ENCODE measurements at regions not wholly inside any gene's neighbourhood (a gene's known extent, or its start where the extent isn't known, plus 50 kb on each side); places are given as distances from the start of the nearest gene placed in this dataset.

DNA sequence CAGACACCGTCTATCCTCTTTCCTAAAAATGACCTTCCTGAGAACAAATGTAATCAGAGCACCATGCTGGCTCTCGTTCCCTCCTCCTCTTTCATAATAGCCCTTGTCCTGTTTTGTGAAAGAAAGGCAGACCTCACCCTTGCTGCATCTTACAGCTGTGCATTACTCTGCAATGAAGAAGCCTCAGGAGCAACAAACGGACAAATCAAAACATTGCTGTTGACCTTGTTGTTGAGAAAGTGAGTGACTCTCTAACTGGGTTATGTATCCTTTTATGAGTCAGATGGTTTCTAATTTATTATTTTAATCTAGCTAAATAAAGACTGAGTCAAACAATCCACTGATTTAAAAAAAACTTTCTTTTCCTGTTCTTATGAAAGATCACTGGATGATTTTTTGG is 180.9 kb downstream of the RPS29 start:
- DNase-seq (ENCODE audit: low spot score) (no peak), ATAC-seq (no peak)
- Mint-ChIP-seq H3K27me3 (peaks cover 6 to 27% of the 10 kb centered on the region in 2 donors), H3K4me3 (no peak overlapping the region), H3K27ac (no peak overlapping the region), H3K4me1 (ENCODE audit: low read depth in 2 of 2) (no peaks in the 10 kb centered on the region), H3K9me3 (no peaks in the 10 kb centered on the region), H3K36me3 (no peaks in the 10 kb centered on the region)

DNA sequence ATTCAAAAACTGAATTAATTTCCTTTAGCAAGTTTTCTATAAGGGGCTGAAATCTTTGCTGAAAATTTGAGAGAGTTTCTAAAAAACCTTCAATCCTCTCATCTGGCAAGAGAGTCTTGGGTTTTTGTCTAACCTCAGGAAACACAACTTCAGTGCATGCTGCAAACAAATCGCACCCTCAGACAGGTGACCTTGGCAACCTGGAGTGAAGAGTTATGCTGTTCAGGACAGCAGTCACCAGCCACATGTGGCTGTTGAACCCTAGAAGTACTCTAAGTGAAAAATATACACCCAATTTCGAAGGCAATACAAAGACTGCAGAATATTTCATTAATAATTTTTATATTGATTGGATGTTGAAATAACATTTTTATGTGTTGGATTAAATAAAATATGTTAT is 184.8 kb downstream of the RPS29 start:
- no peak for DNase-seq (ENCODE audit: low spot score)
- ATAC-seq: no peak
- Mint-ChIP-seq H3K4me3 (no peak overlapping the region), H3K27ac (no peak overlapping the region), H3K9me3 (no peaks in the 10 kb centered on the region), H3K27me3 (peaks cover 5 to 25% of the 10 kb centered on the region in 2 donors), H3K4me1 (ENCODE audit: low read depth in 2 of 2) (no peaks in the 10 kb centered on the region), H3K36me3 (no peaks in the 10 kb centered on the region)

GRCh38 chr14:49396801-49397200 is 189.4 kb downstream of the RPS29 start:
- peaks cover 5% of the 10 kb centered on the region for H3K9me3 Mint-ChIP-seq
- no peak overlapping the region for H3K4me3 Mint-ChIP-seq
- H3K36me3 Mint-ChIP-seq: no peaks in the 10 kb centered on the region
- peaks cover 16 to 33% of the 10 kb centered on the region in 2 donors for H3K27me3 Mint-ChIP-seq
- ATAC-seq (no peak), DNase-seq (ENCODE audit: low spot score) (no peak)
- H3K4me1 Mint-ChIP-seq (ENCODE audit: low read depth in 2 of 2): no peaks in the 10 kb centered on the region
- H3K27ac Mint-ChIP-seq: no peak overlapping the region

DNA sequence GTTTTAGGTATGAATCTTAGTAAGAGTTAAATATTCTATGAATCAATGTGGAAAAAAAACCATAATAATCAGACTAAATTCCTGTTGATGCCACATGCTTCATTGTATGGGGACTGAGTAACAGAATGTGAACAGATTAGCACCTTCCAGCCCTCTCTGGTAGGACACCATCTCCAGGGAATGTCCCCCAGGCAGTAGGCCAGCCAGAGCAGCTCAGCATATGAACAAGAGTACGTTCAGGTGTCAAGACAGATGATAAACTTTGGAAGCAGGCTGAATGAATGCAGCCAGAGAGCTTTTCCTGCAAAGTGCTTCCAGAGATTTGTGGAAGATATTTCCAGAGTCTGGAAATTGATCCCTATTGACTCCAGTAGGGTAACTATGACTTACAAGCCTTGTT is 204.4 kb downstream of the RPS29 start:
- Mint-ChIP-seq H3K4me3 (no peak overlapping the region), H3K27me3 (peaks cover 18 to 19% of the 10 kb centered on the region in 2 donors), H3K4me1 (ENCODE audit: low read depth in 2 of 2) (no peaks in the 10 kb centered on the region), H3K9me3 (peaks cover 12% of the 10 kb centered on the region), H3K36me3 (peaks cover 8% of the 10 kb centered on the region), H3K27ac (no peak overlapping the region)
- DNase-seq (ENCODE audit: low spot score) (no peak), ATAC-seq (no peak)

- H3K9me3 Mint-ChIP-seq: no peaks in the 10 kb centered on the region
- H3K4me3 Mint-ChIP-seq: no peak overlapping the region
- H3K27me3 Mint-ChIP-seq: no peaks in the 10 kb centered on the region
- H3K36me3 Mint-ChIP-seq: no peaks in the 10 kb centered on the region
- no peak for ATAC-seq
- H3K27ac Mint-ChIP-seq: no peak overlapping the region
- DNase-seq (ENCODE audit: low spot score): no peak
- no peaks in the 10 kb centered on the region for H3K4me1 Mint-ChIP-seq (ENCODE audit: low read depth in 2 of 2)
Measured at GRCh38 chr14:49367696-49368095, 218.5 kb downstream of the RPS29 start.

DNA sequence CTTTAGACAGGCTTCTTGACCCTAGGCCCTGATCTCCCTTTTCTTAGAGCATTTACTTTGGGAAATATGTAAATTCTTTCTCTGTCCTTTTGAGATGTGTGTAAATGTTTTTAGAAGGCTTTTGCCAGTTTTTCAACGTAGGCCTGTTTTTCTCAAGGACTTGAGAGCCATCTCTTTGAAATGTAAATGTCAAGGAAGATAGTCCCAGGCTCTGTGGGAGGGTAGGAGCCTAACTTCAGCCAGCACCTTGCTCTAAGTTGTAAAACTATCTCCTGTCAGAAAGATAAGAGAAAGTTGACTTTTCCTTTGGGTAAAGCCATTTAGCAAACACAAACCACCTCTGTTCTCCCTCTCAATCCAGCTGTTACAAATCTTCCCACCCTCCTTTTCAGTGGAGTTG is 219.8 kb downstream of the RPS29 start:
- H3K4me1 Mint-ChIP-seq (ENCODE audit: low read depth in 2 of 2): no peaks in the 10 kb centered on the region
- ATAC-seq (no peak), DNase-seq (ENCODE audit: low spot score) (no peak)
- no peak overlapping the region for H3K27ac Mint-ChIP-seq
- no peak overlapping the region for H3K4me3 Mint-ChIP-seq
- no peaks in the 10 kb centered on the region for H3K9me3 Mint-ChIP-seq
- no peaks in the 10 kb centered on the region for H3K36me3 Mint-ChIP-seq
- H3K27me3 Mint-ChIP-seq: no peaks in the 10 kb centered on the region

DNA sequence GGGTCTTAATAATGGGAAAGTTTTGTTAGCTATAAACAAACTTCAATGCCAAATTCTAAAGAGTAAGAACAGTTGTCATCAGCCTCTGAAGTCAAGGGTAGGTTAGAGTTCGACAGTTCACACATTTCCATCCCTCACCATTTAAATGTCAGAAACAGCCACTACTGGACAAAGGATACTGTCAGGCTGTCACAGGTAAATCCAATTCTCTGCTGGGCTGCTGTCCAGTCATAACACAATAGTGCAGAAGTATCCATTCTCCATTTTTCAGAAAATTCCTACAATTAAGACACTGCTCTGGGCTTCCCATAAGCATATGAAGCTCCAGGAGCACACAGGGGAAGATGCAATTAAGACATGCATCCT is 221.4 kb downstream of the RPS29 start:
- DNase-seq (ENCODE audit: low spot score): no peak
- H3K4me1 Mint-ChIP-seq (ENCODE audit: low read depth in 2 of 2): no peaks in the 10 kb centered on the region
- H3K27ac Mint-ChIP-seq: no peak overlapping the region
- H3K9me3 Mint-ChIP-seq: peaks cover 7% of the 10 kb centered on the region
- no peak overlapping the region for H3K4me3 Mint-ChIP-seq
- H3K27me3 Mint-ChIP-seq: peaks cover 0 to 1% of the 10 kb centered on the region in 2 donors
- no peak for ATAC-seq
- peaks cover 12% of the 10 kb centered on the region for H3K36me3 Mint-ChIP-seq

DNA sequence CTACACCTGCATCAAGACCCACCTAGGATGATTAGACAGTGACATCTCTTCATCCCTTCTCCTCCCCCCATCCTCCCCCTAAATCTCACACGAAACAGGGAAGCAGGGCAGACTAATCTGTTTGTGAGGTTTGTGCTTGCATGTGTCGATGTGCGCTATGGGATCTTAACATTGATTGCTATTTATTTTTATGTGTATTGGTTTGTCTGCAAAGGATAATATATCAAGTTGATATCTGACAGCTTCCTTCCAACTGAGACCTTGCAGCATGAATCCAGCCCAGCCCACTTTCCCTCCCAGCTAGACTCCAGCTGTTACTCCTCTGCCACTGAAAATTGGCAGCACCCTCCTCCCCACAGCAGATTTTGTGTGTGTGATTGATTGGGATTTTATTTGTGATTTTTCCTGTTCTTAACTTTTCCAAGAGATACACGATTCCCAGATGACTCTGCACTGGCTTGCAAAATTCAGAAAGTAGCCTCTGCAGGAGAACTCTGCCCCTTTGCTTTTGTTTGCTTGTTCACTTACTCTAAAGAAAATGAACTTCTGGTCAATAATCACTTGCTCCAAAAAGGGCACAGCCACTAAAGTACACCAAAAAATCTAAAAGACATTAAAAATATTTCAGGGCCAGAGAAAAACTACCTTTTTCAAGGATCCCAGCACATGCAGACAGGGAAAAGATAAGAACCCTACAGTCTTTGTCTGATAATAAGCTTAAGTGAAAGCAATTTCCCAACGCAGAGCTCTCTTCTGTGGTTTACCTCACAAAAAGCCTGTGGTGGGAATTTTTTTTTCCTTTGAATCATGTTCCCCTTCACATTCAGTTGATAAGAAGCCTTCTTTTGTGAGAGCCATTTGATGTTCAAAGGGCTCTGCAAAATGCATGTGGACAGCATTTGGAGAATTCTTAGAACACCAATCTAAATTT is 222.1 kb downstream of the RPS29 start:
- peaks cover 12% of the 10 kb centered on the region for H3K9me3 Mint-ChIP-seq
- no peak overlapping the region for H3K4me3 Mint-ChIP-seq
- peaks cover 18% of the 10 kb centered on the region for H3K36me3 Mint-ChIP-seq
- H3K27me3 Mint-ChIP-seq: peaks cover 0 to 8% of the 10 kb centered on the region in 2 donors
- no peak for DNase-seq (ENCODE audit: low spot score)
- H3K4me1 Mint-ChIP-seq (ENCODE audit: low read depth in 2 of 2): no peaks in the 10 kb centered on the region
- H3K27ac Mint-ChIP-seq: no peak overlapping the region
- ATAC-seq: no peak

DNA sequence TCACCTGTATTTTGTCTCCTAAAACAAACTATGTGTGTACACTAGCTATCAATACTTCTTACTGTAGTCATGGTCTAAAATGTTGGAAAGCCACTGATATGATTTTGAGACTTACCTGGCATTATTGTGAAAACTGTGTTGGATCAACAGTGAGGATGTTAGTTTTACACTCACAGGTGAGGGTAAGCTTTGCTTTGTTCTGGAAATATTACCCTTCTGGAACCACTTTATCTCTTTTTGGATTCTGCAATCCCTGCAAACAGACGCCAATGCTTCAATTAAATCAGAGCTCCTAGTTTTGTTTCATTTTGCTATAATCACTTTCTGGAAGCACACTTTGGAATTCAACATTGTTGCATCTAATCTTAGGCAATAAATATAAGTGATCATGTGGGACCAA is 223.3 kb downstream of the RPS29 start:
- H3K36me3 Mint-ChIP-seq: peaks cover 18% of the 10 kb centered on the region
- ATAC-seq (no peak), DNase-seq (ENCODE audit: low spot score) (no peak)
- no peak overlapping the region for H3K4me3 Mint-ChIP-seq
- H3K9me3 Mint-ChIP-seq: peaks cover 12% of the 10 kb centered on the region
- H3K27me3 Mint-ChIP-seq: peaks cover 1 to 18% of the 10 kb centered on the region in 2 donors
- H3K4me1 Mint-ChIP-seq (ENCODE audit: low read depth in 2 of 2): no peaks in the 10 kb centered on the region
- H3K27ac Mint-ChIP-seq: no peak overlapping the region

- H3K4me1 Mint-ChIP-seq (ENCODE audit: low read depth in 2 of 2): no peaks in the 10 kb centered on the region
- ATAC-seq (no peak), DNase-seq (ENCODE audit: low spot score) (no peak)
- H3K4me3 Mint-ChIP-seq: no peak overlapping the region
- peaks cover 4% of the 10 kb centered on the region for H3K36me3 Mint-ChIP-seq
- H3K27me3 Mint-ChIP-seq: peaks cover 5 to 23% of the 10 kb centered on the region in 2 donors
- H3K9me3 Mint-ChIP-seq: no peaks in the 10 kb centered on the region
- H3K27ac Mint-ChIP-seq: no peak overlapping the region
Measured at GRCh38 chr14:49339130-49339529, 247.1 kb downstream of the RPS29 start.

DNA sequence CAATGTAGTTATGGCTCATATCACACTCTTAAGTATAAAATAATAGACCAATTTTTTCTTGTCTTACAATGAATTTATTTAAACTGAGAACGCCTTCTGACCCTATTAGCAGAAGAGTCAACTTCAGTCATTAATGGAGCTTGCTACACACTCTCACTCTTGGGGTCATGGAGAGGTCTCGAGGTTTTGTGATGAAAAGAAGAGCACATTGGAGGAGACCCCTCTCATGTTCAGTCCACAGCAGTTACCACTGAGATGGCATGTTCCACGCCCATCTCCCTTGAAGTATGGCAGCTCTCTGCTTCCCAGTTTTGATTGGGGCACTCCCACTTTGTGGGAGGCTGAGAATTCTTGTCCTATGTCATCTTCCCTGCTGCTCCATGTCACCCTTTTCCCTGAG is 266.4 kb downstream of the RPS29 start:
- DNase-seq (ENCODE audit: low spot score): no peak
- peaks cover 4% of the 10 kb centered on the region for H3K9me3 Mint-ChIP-seq
- H3K4me3 Mint-ChIP-seq: no peak overlapping the region
- no peak overlapping the region for H3K27ac Mint-ChIP-seq
- H3K4me1 Mint-ChIP-seq (ENCODE audit: low read depth in 2 of 2): no peaks in the 10 kb centered on the region
- peaks cover 2 to 26% of the 10 kb centered on the region in 2 donors for H3K27me3 Mint-ChIP-seq
- no peaks in the 10 kb centered on the region for H3K36me3 Mint-ChIP-seq
- no peak for ATAC-seq

- DNase-seq (ENCODE audit: low spot score) (no peak), ATAC-seq (no peak)
- no peak overlapping the region for H3K27ac Mint-ChIP-seq
- H3K9me3 Mint-ChIP-seq: no peaks in the 10 kb centered on the region
- H3K27me3 Mint-ChIP-seq: peaks cover 0 to 12% of the 10 kb centered on the region in 2 donors
- H3K4me1 Mint-ChIP-seq (ENCODE audit: low read depth in 2 of 2): no peaks in the 10 kb centered on the region
- H3K36me3 Mint-ChIP-seq: no peaks in the 10 kb centered on the region
- H3K4me3 Mint-ChIP-seq: no peak overlapping the region
Measured at GRCh38 chr14:49315570-49315969, 270.6 kb downstream of the RPS29 start.

DNA sequence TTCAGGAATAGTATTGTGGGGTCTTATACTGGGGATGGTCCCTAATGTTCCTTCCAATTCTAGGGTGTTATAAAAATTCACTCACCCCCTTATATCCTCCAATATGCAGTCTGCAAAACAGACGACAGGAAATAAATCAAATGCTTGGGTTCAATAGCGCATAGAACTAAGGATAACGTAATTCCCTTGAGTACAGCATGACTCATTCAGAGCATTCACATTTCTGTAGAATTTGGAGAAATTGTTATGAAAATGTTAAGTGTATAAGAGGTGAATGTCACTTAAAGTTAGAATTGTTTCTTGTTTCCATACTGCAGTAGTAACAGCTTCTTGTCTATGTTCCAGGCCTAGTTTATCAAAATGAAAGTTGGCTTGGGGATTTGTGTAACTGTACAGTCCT is 271.4 kb downstream of the RPS29 start:
- H3K9me3 Mint-ChIP-seq: no peaks in the 10 kb centered on the region
- H3K4me3 Mint-ChIP-seq: no peak overlapping the region
- H3K4me1 Mint-ChIP-seq (ENCODE audit: low read depth in 2 of 2): no peaks in the 10 kb centered on the region
- DNase-seq (ENCODE audit: low spot score): no peak
- no peaks in the 10 kb centered on the region for H3K36me3 Mint-ChIP-seq
- H3K27ac Mint-ChIP-seq: no peak overlapping the region
- peaks cover 0 to 8% of the 10 kb centered on the region in 2 donors for H3K27me3 Mint-ChIP-seq
- no peak for ATAC-seq

GRCh38 chr14:49313108-49313507 is 273.1 kb downstream of the RPS29 start:
- H3K4me3 Mint-ChIP-seq: no peak overlapping the region
- no peak overlapping the region for H3K27ac Mint-ChIP-seq
- no peak for ATAC-seq
- no peaks in the 10 kb centered on the region for H3K9me3 Mint-ChIP-seq
- no peaks in the 10 kb centered on the region for H3K4me1 Mint-ChIP-seq (ENCODE audit: low read depth in 2 of 2)
- no peak for DNase-seq (ENCODE audit: low spot score)
- H3K27me3 Mint-ChIP-seq: peaks cover 2 to 6% of the 10 kb centered on the region in 2 donors
- H3K36me3 Mint-ChIP-seq: no peaks in the 10 kb centered on the region

- ATAC-seq: no peak
- Mint-ChIP-seq H3K9me3 (no peaks in the 10 kb centered on the region), H3K4me1 (ENCODE audit: low read depth in 2 of 2) (no peaks in the 10 kb centered on the region), H3K36me3 (no peaks in the 10 kb centered on the region), H3K27ac (no peak overlapping the region), H3K4me3 (no peak overlapping the region), H3K27me3 (peaks cover 4 to 6% of the 10 kb centered on the region in 2 donors)
- DNase-seq (ENCODE audit: low spot score): no peak
Measured at GRCh38 chr14:49310298-49310697, 275.9 kb downstream of the RPS29 start.
